Ishikawa (cell line): ENCODE measurements at regions not wholly inside any gene's neighbourhood (a gene's known extent, or its start where the extent isn't known, plus 50 kb on each side); places are given as distances from the start of the nearest gene placed in this dataset.

Experiments
- CEBPB ChIP-seq: IDR thresholded peaks from 2 replicates; pipeline ENCODE4 v1.6.1; 2012
- CREB1 ChIP-seq: IDR thresholded peaks from 2 replicates; pipeline ENCODE4 v1.6.1; 2012; ENCODE audit warnings: low read depth
- EGR1 ChIP-seq: IDR thresholded peaks from 2 replicates; pipeline ENCODE4 v1.6.1; 2012
- EP300 ChIP-seq: IDR thresholded peaks from 2 replicates; pipeline ENCODE4 v1.6.1; 2012; ENCODE audit warnings: borderline replicate concordance
- FOXM1 ChIP-seq: IDR thresholded peaks from 2 replicates; pipeline ENCODE4 v1.6.1; 2012; ENCODE audit warnings: low read depth, borderline replicate concordance
- MAX ChIP-seq: IDR thresholded peaks from 2 replicates; pipeline ENCODE4 v1.6.1; 2012
- NFIC ChIP-seq: IDR thresholded peaks from 2 replicates; pipeline ENCODE4 v1.6.1; 2012
- RAD21 ChIP-seq: IDR thresholded peaks from 2 replicates; pipeline ENCODE4 v1.6.1; 2012; ENCODE audit warnings: low read depth
- REST ChIP-seq: IDR thresholded peaks from 2 replicates; pipeline ENCODE4 v1.6.1; 2012; ENCODE audit warnings: low read depth, mild to moderate bottlenecking
- TAF1 ChIP-seq: IDR thresholded peaks from 2 replicates; pipeline ENCODE4 v1.6.1; 2012; ENCODE audit warnings: low read depth, mild to moderate bottlenecking
- TCF12 ChIP-seq: IDR thresholded peaks from 2 replicates; pipeline ENCODE4 v1.6.1; 2012; ENCODE audit warnings: low read depth
- TEAD4 ChIP-seq: IDR thresholded peaks from 2 replicates; pipeline ENCODE4 v1.6.1; 2012
- USF1 ChIP-seq: IDR thresholded peaks from 2 replicates; pipeline ENCODE4 v1.6.1; 2012
- YY1 ChIP-seq: IDR thresholded peaks from 2 replicates; pipeline ENCODE4 v1.6.1; 2012; ENCODE audit warnings: low read depth
- ZBTB7A ChIP-seq: IDR thresholded peaks from 2 replicates; pipeline ENCODE4 v1.6.1; 2012; ENCODE audit warnings: low read depth

GRCh38 chr5:74948031-74948546 lies 81.9 kb upstream of the FAM169A start:
- no peak for TF ChIP-seq NFIC
- no peak for TF ChIP-seq TEAD4
- no peak for TF ChIP-seq CEBPB
- no peak for TF ChIP-seq YY1
- TF ChIP-seq FOXM1: no peak
- no peak for TF ChIP-seq REST
- no peak for TF ChIP-seq TAF1

- TF ChIP-seq RAD21: no peak
- no peak for TF ChIP-seq CEBPB
- TF ChIP-seq YY1: no peak
- TF ChIP-seq TAF1: no peak
- no peak for TF ChIP-seq NFIC
- no peak for TF ChIP-seq MAX
- TF ChIP-seq REST: no peak
- TF ChIP-seq TCF12: no peak
- no peak for TF ChIP-seq ZBTB7A
- no peak for TF ChIP-seq USF1
- no peak for TF ChIP-seq EP300
- no peak for TF ChIP-seq CREB1
- no peak for TF ChIP-seq TEAD4
Observed at GRCh38 chr5:74946471-74946870, 80.3 kb upstream of the FAM169A start.

- no peak for TF ChIP-seq CEBPB
- TF ChIP-seq ZBTB7A: no peak
- TF ChIP-seq EGR1: no peak
- TF ChIP-seq REST: no peak
- no peak for TF ChIP-seq FOXM1
- TF ChIP-seq NFIC: no peak
- no peak for TF ChIP-seq USF1
- no peak for TF ChIP-seq TAF1
- TF ChIP-seq YY1: no peak
- no peak for TF ChIP-seq RAD21
- TF ChIP-seq CREB1: no peak
- no peak for TF ChIP-seq EP300
- TF ChIP-seq TCF12: no peak
- TF ChIP-seq MAX: no peak
- no peak for TF ChIP-seq TEAD4
Observed at GRCh38 chr5:74945561-74946165, 79.5 kb upstream of the FAM169A start.

GRCh38 chr5:74943905-74944304 lies 77.7 kb upstream of the FAM169A start:
- TF ChIP-seq TEAD4 (no peak), RAD21 (peak; percentile 28; the same call in 1 of the 2 replicates), TCF12 (no peak), EGR1 (no peak), FOXM1 (no peak)
